ENCODE measurements at regions not wholly inside any gene's neighbourhood (a gene's known extent, or its start where the extent isn't known, plus 50 kb on each side); places are given as distances from the start of the nearest gene placed in this dataset.

- TF ChIP-seq, protein P1, sequence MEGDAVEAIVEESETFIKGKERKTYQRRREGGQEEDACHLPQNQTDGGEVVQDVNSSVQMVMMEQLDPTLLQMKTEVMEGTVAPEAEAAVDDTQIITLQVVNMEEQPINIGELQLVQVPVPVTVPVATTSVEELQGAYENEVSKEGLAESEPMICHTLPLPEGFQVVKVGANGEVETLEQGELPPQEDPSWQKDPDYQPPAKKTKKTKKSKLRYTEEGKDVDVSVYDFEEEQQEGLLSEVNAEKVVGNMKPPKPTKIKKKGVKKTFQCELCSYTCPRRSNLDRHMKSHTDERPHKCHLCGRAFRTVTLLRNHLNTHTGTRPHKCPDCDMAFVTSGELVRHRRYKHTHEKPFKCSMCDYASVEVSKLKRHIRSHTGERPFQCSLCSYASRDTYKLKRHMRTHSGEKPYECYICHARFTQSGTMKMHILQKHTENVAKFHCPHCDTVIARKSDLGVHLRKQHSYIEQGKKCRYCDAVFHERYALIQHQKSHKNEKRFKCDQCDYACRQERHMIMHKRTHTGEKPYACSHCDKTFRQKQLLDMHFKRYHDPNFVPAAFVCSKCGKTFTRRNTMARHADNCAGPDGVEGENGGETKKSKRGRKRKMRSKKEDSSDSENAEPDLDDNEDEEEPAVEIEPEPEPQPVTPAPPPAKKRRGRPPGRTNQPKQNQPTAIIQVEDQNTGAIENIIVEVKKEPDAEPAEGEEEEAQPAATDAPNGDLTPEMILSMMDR (IDR thresholded peaks at IDR 0.05) = no peak
- TF ChIP-seq POLR2A (IDR thresholded peaks at IDR 0.05) = no peak
Measured at GRCh38 chr13:106683918-106684317, 116.0 kb upstream of the ARGLU1 start.
